ENCODE measurements at regions not wholly inside any gene's neighbourhood (a gene's known extent, or its start where the extent isn't known, plus 50 kb on each side); places are given as distances from the start of the nearest gene placed in this dataset.

- Histone ChIP-seq H3K9ac (replicated peaks; ENCODE audit: extremely low read depth, insufficient read depth, low read length) (no peak overlapping the region), H3K27me3 (ENCODE audit: control insufficient read depth in 2 of 2, insufficient read depth in 2 of 2, low read length in 2 of 2) (no peaks in the 10 kb centered on the region), H3K4me1 (ENCODE audit: control insufficient read depth, extremely low read depth, insufficient read depth, low read length) (no peaks in the 10 kb centered on the region), H3K36me3 (ENCODE audit: control insufficient read depth in 2 of 2, extremely low read depth in 1 of 2, insufficient read depth in 2 of 2, low read length in 2 of 2) (no peaks in the 10 kb centered on the region), H3K9me1 (replicated peaks; ENCODE audit: control insufficient read depth, extremely low read depth, insufficient read depth, low read length) (no peaks in the 10 kb centered on the region), H3K27ac (ENCODE audit: insufficient read depth, low read depth, low read length) (no peak overlapping the region), H3K79me2 (ENCODE audit: control insufficient read depth, insufficient read depth, low read length) (no peaks in the 10 kb centered on the region), H4K20me1 (replicated peaks; ENCODE audit: control insufficient read depth, extremely low read depth, insufficient read depth, low read length) (no peaks in the 10 kb centered on the region), H2AFZ (ENCODE audit: low read depth, low read length) (no peak overlapping the region), H3K4me2 (ENCODE audit: insufficient read depth, low read length) (no peak overlapping the region), H3K9me3 (replicated peaks; ENCODE audit: control insufficient read depth, insufficient read depth, low read length) (no peaks in the 10 kb centered on the region), H3K4me3 (replicated peaks in 1 of 3; ENCODE audit: insufficient read depth in 1 of 3, low read depth in 1 of 3, low read length in 3 of 3) (no peak overlapping the region)
- DNase-seq (ENCODE audit: low read depth, low spot score) (no peak), FAIRE-seq (no peak)
- ChIA-PET CTCF (interaction anchor here (1.0 to 2.0 kb wide), 3 partner anchors 9 to 212 kb away, joined by 3 to 5 read pairs (median 3); no protein-coding TSS in a partner anchor), POLR2A (no interaction called here)
- dilution Hi-C loops (cut with MboI; ENCODE audit: extremely low pct_ligation_motif_present, low sequenced_read_pairs) = no loop called here
- intact Hi-C loops (cut with micrococcal nuclease) = no loop called here
- no TSS peak for BruUV-seq (replicated peaks)
- no peak for TF ChIP-seq MAX (IDR thresholded peaks at IDR 0.05; ENCODE audit: insufficient read depth, insufficient read length)
- no peak for TF ChIP-seq JUN (IDR thresholded peaks at IDR 0.05; ENCODE audit: borderline replicate concordance, insufficient read depth, insufficient read length, low read depth)
- TF ChIP-seq POLR2A (IDR thresholded peaks at IDR 0.05; ENCODE audit: low read depth, low read length) = no peak
- no peak for TF ChIP-seq FOS (IDR thresholded peaks at IDR 0.05; ENCODE audit: borderline replicate concordance, insufficient read depth, low read length)
- TF ChIP-seq EZH2 (IDR thresholded peaks at IDR 0.05; ENCODE audit: borderline replicate concordance, low read depth, low read length, severe bottlenecking) = no peak
- TF ChIP-seq POLR2AphosphoS5 (IDR thresholded peaks at IDR 0.05; ENCODE audit: insufficient read depth, low read depth, low read length) = no peak
- no peak for TF ChIP-seq CTCF (IDR thresholded peaks at IDR 0.05; ENCODE audit: extremely low read depth in 1 of 2, insufficient read depth in 1 of 2, low read depth in 1 of 2, low read length in 2 of 2)
- no peak for TF ChIP-seq MYC (IDR thresholded peaks at IDR 0.05; ENCODE audit: low read depth, low read length)
- TF ChIP-seq GATA2 (IDR thresholded peaks at IDR 0.05; ENCODE audit: insufficient read depth, insufficient read length, low read depth, low read length) = no peak
These were observed 229.8 kb upstream of the LDB2 start for GRCh38 chr4:17128268-17128667.
